NCI-H526 treated with DMSO at 0.1 percent for 48 hours (cell line): ENCODE measurements at regions not wholly inside any gene's neighbourhood (a gene's known extent, or its start where the extent isn't known, plus 50 kb on each side); places are given as distances from the start of the nearest gene placed in this dataset.
"Not testable (repeated sequence)": the region's sequence is repeated elsewhere in the genome, so short reads cannot be mapped to it uniquely, and the experiment has no call there.

Source experiments
- DNase-seq: peaks from one replicate; lab custom pipeline; 2025; lab: John Stamatoyannopoulos, UW

DNA sequence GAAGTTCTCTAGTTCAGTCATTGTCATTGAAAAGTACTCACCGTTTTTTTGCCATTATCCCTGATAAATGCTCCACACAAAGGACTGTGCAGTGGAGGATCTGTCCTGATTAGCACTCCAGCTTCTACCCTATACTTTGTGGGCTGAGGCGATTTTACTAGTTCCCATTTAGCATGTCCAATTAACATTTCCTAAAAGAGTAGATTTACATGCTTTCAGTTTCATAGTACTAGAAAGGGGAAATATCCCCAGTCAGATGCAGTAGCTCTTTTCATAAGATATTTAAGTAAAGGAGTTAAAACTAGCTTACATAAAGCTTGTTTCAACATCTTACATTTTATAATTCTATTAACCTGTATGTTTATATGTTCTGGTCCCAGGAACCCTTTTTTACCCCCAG lies 144.9 kb upstream of the APOOL start:
- DNase-seq = not testable (repeated sequence)

DNA sequence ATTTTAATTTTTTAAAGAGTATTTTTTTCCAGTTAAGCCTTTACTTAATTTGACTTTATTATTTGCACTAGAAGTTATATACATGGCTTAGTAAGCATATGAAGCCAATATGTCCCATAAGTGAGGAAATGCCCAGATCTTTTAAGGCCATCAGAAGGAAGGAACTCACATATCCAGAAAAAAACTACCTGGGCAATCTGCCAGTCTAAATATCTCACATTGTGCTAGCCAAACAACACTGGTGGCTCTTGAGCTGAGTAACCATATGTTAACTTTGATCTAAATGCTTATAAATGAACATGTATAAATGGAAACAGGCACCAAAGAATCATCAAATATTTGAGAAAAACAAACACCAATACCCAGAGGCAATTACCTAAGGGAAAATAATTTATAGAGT lies 138.6 kb upstream of the APOOL start:
- no peak for DNase-seq

DNA sequence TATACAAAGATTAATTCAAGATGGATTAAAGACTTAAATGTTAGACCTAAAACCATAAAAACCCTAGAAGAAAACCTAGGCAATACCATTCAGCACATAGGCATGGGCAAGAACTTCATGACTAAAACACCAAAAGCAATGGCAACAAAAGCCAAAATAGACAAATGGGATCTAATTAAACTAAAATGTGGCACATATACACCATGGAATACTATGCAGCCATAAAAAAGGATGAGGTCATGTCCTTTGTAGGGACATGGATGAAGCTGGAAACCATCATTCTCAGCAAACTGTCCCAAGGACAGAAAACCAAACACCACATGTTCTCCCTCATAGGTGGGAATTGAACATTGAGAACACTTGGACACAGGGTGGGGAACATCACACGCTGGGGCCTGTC lies 133.4 kb upstream of the APOOL start:
- not testable (repeated sequence) for DNase-seq

DNA sequence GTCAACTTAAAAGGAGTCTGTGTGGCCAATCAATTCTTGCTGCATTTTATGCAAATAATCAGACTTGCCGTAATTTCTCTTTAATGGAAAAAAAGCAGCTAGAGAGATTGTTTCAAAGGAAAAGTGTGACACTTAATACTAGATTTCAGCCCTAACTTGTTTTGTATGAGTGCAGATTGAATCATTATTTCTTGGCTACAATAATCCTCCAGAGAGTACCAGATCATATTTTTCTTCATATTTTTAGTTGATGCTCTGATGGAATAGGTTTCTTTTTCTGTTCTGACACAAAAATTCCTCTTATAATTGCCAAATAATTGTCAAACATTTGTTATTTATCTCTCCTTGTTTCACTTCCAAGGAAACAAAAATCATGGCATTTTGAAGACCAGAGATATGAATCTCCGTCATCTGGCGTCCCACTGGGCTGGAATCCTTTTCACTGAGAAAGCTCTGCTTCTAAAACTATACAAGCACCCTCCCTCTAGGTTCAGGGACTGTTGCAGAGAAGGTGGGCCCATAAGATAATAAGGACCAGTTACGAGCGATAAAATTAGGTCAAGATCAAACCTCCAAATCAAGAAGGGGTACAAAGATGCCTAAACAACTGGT lies 131.4 kb upstream of the APOOL start:
- DNase-seq = not testable (repeated sequence)

DNA sequence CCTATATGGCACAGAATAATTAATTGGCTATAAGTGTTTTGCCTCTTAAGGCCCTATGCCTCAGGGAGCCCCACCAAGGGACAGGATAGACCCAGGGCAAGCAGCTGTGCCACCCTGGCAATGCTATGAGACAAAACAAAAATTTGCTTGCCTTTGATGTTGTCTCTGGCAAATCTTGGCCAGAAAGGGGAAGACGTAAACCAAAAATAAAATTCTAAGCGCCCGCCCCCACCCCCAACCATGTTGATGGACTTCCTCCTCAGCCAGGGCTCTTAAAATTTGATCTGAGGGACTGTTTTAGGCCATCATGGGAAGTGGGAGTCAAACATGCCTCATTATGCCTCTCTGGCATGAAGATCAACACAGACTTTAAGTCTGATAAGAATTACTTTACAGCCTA lies 130.5 kb upstream of the APOOL start:
- DNase-seq = no peak

DNA sequence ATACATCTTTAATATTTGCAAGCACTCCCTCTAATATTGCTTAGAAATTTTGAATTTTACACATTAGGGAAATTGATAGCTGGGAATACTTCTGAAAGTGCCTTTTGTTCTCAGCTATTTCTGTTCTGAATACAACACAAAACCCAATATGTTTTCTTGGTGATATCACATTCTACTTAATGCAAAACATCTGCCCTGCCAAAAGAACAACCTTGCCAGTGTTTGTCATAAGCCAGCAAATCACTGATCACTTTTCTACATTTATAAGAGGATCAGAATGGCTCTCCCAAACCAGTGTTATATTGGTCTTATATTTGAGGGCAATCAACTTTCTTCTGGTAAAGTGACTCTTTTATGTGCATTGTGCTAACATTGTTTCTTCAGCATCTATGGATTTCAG lies 126.8 kb upstream of the APOOL start:
- no peak for DNase-seq

DNA sequence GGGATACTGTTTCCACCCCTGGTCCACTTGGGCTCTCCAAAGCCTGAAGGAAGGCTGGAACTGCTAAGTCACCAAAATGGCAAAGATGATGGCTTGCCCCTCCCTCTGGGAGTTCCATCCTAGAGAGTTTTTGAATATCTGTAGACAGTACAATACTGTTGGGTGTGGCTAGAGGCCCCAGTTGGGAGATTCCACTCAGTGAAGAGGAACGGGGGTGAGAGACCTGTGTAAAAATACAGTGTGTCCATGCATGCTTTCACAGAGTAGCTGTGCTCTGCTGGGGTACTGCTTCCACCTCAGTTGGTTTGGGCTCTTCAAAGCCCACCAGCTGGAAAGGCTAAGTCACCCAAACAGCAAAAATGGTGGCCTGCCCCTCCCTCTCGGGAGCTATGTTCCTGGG lies 109.8 kb upstream of the APOOL start:
- DNase-seq = no peak

DNA sequence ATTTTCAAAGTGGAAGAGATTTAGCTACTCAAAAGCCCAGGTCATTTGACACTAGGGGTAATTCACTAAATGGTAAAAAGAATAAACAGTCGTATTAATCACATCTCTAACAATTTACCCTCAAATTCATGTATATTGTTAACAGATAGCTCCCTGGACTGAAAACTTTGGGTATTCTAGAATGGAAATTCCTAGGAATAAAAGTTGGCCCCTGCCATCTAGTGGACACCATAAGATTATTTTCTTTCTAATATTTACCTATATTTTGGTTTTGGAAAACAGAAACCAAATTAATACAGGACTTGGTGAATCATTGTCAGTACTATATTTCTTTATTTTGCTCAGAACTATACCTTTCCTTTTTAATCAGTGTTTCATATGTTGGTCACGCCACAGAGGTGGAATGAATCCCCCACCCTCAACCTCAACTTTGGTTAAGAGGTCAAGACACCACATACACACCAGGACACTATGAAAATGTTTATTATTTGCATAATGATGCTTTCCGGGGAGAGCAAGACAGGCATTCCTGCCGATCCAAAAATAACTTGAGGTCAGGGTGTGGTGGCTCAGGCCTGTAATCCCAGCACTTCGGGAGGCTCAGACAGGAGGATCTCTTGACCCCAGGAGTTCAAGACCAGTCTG lies 96.2 kb upstream of the APOOL start:
- peak; percentile 9 for DNase-seq

DNA sequence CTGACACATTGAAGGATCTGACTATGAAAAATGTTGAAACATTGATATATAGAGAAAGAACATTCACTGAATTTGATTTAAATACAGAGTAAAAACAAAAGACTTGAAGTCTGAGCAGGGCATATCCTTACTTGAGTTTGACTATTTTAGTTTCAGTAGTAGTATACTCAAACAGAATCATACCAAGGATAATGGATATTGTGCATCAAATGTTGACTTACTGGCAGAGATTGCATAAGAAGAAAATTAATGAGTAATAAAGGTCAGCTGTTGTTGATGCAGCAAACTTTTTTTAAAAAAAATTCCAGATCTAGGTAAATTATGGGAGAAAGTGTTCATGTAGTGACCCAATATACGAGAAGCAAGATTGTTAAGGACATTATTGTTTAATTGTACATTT lies 94.5 kb upstream of the APOOL start:
- no peak for DNase-seq

DNA sequence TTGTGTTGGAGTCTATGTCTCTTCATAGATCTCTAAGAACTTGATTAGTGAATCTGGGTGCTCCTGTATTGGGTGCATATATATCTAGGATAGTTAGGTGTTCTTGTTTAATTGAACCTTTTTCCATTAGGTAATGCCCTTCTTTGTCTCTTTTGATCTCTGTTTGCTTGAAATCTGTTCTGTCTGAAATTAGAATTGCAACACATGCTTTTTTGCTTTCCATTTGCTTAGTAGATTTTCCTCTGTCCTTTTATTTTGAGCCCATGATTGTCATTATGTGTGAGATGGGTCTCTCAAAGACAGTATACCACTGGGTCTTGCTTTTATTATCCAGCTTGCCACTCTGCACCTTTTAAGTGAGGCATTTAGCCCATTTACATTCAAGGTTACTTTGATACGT lies 79.1 kb upstream of the APOOL start:
- DNase-seq = no peak

DNA sequence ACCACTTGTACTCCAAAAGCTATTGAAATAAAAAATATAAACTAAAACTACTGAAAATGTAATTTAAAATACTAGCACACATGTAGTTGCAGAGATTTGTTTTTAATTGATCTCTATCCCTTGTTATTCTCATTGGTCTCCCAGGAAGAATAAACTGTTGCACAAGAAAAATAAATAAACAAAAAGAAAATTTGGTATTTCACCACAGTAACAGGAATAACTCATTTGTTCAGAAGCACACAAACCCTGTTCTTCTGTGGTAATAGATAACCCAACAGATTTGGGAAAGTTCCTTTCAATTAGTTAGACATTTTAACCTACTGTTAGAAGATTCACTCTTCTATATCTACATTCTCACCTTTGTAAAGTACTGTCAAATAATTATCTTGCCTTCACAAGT lies 70.9 kb upstream of the APOOL start:
- no peak for DNase-seq

DNA sequence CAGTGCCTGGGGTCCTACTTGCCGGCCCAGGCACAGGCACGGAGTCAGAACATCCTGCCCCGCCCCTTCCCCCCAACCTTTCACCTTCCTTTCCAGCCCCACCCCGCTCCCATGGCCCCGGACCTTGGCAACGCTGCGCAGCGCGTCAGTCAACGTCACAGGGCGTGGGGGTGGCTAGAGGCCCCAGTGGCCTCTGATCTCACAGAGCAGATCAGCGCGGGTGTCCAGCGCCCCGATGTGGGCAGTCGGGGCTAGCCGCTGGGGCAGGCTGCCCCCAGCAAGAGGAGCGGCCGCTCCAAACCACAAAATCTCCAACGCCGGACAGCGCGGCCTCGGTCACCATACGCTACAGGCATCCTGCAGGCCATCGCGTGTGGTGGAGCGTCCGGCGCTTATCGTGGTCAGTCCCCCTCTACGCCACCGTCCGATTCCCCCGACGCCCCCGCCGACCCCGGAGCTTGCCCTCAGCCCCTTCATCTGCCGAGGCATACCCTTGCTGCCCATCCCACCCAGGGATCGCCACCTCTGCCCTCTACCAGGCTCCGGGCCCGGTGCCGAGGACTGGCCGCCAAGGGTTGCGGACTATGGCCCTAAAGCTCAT lies 69.6 kb upstream of the APOOL start:
- no peak for DNase-seq
